Kidney glomerular epithelial cell (primary cell): ENCODE measurements at regions not wholly inside any gene's neighbourhood (a gene's known extent, or its start where the extent isn't known, plus 50 kb on each side); places are given as distances from the start of the nearest gene placed in this dataset.
A peak's percentile ranks its signal among the peaks of the same experiment; 100 is the strongest.

Source experiments
- DNase-seq: peaks from one replicate; lab custom pipeline; 2025; lab: John Stamatoyannopoulos, UW

GRCh38 chr18:42137693-42138375, 182.8 kb downstream of the PIK3C3 start:
- DNase-seq: no peak

- DNase-seq: no peak
Measured at GRCh38 chr18:42141439-42141838, 186.4 kb downstream of the PIK3C3 start.

DNA sequence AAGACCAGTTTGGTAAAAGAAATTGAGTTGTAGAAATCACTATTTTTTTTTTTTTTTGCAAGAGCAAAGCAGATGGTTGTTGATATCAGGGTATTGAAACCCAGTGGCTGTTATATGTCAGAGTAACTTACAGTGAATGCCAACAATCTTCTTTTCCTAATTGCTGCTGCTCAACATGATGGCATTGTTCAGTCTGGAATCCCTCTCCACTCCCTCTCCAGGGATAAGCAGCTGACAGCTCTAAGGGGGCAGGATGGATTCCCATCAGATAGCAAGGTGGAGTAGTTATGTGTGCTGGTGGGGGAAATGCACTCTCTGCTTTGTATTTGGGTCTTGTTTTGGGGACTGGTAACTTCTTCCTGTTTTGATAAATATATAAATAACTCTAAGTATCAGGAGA, 200.0 kb downstream of the PIK3C3 start:
- DNase-seq: no peak

GRCh38 chr18:42156281-42156680, 201.2 kb downstream of the PIK3C3 start:
- peak; percentile 9 for DNase-seq

DNA sequence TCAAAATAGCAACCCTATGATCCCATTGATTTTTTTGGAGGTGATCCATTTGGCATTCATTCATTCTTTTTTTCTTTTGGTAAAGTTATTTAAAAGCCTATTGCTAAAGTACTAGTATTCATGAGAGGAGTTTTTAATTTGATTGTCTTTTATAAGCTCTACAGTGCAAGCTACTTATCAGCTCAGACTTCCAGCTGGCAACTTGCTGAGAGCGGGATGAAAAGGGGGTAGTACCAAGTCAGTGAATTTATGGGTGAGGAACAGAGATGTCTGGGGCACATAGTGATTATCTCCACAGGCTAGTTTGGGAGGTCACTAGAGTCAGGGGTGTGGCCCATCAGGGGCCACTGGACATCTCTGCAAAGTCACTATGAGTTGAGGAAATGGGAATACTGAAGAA, 202.4 kb downstream of the PIK3C3 start:
- DNase-seq: no peak

GRCh38 chr18:42157878-42158277, 202.8 kb downstream of the PIK3C3 start:
- DNase-seq: no peak

DNA sequence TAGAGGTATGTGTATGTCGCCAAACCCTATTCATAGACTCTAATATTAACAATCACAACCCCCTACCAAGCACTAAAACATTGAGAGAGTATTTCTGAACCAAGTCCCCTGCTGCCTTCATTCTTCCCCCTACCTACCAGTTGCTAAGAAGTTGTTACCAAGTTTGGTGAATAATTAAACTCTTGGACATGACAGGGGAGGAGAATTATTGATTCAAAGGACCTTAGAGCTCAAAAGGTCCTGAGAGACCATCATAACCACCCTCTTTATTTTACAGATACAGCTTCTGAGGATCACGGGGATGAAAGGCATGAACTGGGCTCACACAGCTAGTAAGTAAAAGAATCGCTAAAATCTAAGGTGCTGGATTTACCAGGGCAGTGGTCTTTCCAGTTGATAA, 204.1 kb downstream of the PIK3C3 start:
- no peak for DNase-seq

DNA sequence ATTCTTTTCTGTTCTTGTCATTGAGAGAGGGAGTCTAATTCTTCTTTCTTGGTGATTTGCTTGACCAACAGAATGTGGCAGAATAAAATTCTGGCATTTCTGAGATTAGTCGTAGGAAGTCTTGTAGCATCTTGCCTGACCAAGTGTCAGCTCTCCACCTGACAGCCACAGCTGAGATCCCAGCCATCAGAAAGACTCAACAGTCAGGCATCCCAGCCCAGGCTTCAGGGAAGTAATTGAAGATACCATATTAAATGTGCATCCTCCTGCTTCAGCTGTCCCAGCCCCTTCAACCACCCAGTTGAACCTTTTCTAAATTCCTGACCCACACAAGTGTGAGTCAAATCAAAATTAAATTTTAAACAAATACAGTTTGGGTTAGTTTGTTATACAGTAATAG, 208.3 kb downstream of the PIK3C3 start:
- DNase-seq: peak; percentile 54

DNA sequence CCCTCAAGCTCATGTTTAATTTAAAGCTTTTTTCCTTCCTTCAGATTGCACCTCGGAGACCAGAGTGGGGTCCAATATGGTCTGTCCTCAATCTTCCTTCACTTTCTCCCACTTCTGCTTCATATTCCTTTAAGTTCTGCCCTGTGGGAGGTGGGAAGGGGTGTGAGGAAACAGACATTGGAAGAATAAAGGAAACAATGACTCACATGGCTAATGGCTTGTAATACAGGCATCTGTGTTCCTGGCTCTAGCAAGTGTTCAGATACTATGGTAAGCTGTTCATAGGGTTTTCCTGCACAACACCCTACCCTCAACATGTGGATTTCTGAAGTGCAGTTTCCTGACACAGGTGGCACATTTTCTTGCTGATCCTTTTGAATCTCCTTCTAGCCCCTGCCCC, 209.5 kb downstream of the PIK3C3 start:
- DNase-seq: no peak

- no peak for DNase-seq
Measured at GRCh38 chr18:42165922-42166513, 211.0 kb downstream of the PIK3C3 start.

GRCh38 chr18:42168487-42168886, 213.5 kb downstream of the PIK3C3 start:
- no peak for DNase-seq

- DNase-seq: no peak
Measured at GRCh38 chr18:42168907-42169306, 213.9 kb downstream of the PIK3C3 start.

- peak; percentile 56 for DNase-seq
Measured at GRCh38 chr18:42174909-42175308, 219.9 kb downstream of the PIK3C3 start.

DNA sequence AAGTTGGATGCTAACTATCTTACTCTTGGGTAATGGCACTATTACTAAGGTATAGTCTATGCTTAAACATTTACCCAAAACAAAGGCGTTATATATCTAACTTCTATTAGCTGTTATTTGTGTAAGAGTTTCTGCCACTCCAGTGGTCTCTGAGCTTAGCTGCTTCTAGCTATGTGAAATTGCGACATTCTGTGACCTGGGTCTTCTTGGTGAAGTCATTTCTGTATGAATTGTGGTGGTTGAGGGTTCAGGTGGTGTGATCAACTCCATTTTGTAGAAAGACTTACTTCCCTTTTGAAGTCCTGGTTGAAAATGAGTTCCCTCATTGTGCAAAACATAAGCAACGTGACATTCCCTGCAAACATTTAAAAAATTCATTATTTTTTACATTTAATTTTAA, 221.6 kb downstream of the PIK3C3 start:
- DNase-seq: no peak

DNA sequence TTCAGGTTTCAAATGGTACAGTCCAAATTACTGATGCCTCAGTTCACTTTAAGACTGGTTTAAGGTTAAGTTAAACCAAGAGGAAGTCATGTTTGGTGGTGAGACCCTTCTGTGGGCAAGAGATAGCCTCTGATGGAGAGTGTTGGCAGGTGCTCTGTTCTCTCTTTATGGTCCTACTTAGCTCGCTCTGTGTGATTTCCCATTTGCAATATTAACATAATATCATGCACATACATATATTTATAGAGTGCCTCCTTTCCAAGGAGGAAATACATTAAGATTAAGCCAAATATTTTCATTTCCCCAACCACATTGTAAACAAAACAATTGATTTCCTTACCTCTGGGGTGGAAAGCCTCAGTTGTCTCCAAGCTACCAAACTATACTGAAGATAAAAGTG, 222.4 kb downstream of the PIK3C3 start:
- no peak for DNase-seq

DNA sequence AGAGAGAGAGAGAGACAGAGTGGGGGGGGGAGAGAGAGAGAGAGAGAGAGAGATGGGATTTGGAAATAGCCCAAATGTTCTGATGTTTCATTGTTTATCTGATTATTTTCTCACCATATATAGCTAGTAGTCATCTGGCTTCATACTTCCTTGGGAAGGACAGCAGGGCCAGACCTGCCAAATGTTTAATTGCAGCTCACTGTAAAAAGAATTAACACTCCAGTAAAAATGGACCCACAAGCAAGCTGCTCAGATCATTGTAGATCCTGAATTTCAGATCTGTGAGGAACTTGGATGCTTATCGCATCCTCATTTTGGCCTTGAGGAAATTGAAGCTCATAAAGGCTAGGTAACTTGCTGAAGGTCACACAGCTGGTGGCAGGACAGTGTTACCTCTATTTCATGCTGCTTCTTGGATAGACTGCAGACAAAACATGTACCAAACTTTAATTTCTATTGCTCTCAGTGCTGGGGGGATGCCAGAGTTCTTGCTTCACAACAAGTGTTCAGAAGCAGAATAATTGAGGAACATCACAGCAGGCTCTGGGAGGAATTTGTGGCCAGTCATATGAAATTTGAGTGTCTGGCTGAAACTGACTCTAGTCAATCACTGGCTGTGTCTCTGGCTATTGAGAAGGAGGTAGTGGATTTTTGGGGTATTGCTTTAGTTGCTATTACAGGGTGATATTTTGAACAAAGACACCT, 223.5 kb downstream of the PIK3C3 start:
- no peak for DNase-seq

GRCh38 chr18:42179542-42180121, 224.6 kb downstream of the PIK3C3 start:
- DNase-seq: no peak

- DNase-seq: no peak
Measured at GRCh38 chr18:42181474-42181873, 226.4 kb downstream of the PIK3C3 start.

- peak; percentile 84 for DNase-seq
Measured at GRCh38 chr18:42182728-42183700, 228.0 kb downstream of the PIK3C3 start.

- DNase-seq: peak; percentile 83
Measured at GRCh38 chr18:42183746-42184145, 228.7 kb downstream of the PIK3C3 start.

DNA sequence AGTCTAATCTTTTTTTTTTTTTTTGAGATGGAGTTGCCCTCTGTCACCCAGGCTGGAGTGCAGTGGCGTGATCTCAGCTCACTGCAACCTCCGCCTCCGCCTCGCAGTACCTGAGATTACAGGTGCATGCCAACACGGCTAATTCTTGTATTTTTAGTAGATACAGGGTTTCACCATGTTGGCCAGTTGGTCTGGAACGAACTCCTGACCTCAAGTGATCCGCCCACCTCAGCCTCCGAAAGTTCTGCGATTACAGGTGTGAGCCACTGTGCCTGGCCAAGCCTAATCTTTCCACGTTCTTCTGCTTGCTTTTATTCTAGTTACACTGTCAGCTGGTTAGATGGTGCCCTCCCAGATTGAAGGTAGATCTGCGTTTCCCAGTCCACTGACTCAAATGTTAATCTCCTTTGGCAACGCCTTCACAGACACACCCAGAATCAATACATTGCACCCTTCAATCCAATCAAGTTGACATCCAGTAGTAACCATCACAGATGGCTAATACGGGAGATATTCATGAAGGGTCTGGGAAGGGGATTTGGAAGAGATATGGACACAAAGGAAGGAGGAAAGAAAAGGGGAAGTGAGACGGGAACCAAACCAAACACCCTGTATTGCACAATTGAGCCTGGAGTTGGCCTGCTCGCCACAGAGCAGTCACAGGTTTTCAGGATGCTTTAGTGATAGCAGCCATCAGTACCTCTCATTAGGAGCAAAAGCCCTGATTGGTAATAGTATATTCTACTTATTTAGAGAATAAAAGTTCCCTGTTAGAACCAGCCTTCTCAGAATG, 229.8 kb downstream of the PIK3C3 start:
- no peak for DNase-seq
